ENCODE measurements at regions not wholly inside any gene's neighbourhood (a gene's known extent, or its start where the extent isn't known, plus 50 kb on each side); places are given as distances from the start of the nearest gene placed in this dataset.
"Not testable (repeated sequence)": the region's sequence is repeated elsewhere in the genome, so short reads cannot be mapped to it uniquely, and the experiment has no call there.

DNA sequence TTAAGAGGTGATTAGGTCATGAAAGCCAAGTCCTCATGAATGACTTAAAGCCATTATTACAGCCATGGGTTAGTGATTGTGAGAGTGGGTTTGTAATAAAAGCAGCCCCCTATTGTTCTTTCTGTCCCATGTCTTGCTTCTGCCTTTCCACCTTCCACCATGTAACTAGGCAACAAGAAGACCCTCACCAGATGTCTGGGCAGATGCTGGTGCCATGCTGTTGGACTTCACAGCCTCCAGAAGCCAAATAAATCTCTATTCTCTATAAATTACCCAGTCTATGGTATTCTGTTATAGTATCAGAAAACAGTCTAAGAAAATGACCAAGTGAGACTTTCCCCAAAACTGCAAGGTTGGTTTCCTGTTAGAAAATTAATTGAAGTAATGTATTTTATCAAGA is 460.3 kb upstream of the ADARB2 start:
- Histone ChIP-seq H3K27ac (no peak overlapping the region), H3K36me3 (no peaks in the 10 kb centered on the region), H3K9me3 (peaks cover 0 to 15% (median 0%) of the 10 kb centered on the region in 3 donors), H3K4me1 (no peaks in the 10 kb centered on the region), H3K4me3 (no peak overlapping the region), H3K27me3 (peaks cover 4% of the 10 kb centered on the region)
- no peak for ATAC-seq
- TF ChIP-seq, protein P1, sequence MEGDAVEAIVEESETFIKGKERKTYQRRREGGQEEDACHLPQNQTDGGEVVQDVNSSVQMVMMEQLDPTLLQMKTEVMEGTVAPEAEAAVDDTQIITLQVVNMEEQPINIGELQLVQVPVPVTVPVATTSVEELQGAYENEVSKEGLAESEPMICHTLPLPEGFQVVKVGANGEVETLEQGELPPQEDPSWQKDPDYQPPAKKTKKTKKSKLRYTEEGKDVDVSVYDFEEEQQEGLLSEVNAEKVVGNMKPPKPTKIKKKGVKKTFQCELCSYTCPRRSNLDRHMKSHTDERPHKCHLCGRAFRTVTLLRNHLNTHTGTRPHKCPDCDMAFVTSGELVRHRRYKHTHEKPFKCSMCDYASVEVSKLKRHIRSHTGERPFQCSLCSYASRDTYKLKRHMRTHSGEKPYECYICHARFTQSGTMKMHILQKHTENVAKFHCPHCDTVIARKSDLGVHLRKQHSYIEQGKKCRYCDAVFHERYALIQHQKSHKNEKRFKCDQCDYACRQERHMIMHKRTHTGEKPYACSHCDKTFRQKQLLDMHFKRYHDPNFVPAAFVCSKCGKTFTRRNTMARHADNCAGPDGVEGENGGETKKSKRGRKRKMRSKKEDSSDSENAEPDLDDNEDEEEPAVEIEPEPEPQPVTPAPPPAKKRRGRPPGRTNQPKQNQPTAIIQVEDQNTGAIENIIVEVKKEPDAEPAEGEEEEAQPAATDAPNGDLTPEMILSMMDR (IDR thresholded peaks at IDR 0.05), result no peak
- TF ChIP-seq POLR2AphosphoS5 (IDR thresholded peaks at IDR 0.05) (no peak), EP300 (IDR thresholded peaks at IDR 0.05) (no peak), POLR2A (IDR thresholded peaks at IDR 0.05) (no peak)

DNA sequence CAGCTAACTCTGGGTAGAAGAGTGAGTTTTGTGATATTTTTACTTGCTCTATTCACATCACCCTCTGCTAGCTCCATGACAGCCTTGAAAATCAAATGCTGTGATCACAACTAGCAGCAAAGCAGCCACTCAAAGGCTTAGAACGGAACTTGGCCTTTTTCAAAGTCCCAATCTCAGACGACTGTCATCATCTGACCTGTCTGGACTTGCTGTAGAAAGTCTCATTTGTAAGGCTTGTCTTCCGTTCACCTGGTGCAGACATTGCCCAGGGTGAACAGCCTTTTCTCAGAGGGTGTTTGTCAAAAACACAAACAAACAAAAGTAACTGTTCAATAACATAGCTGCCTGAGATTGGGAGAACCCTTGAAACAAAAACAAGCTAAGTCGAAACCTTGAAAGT is 458.9 kb upstream of the ADARB2 start:
- Histone ChIP-seq H3K27ac (no peak overlapping the region), H3K4me3 (no peak overlapping the region), H3K9me3 (peaks cover 0 to 15% (median 0%) of the 10 kb centered on the region in 3 donors), H3K4me1 (no peaks in the 10 kb centered on the region), H3K27me3 (peaks cover 4% of the 10 kb centered on the region), H3K36me3 (no peaks in the 10 kb centered on the region)
- WGBS, 2 donors (ENCODE audit: low coverage in 1 of 2), result 66 to 77% methylated on average over 3 of the region's 4 CpGs
- ATAC-seq, result no peak
- TF ChIP-seq, protein P1 (IDR thresholded peaks at IDR 0.05), result no peak
- no peak for TF ChIP-seq POLR2A (IDR thresholded peaks at IDR 0.05)
- no peak for TF ChIP-seq POLR2AphosphoS5 (IDR thresholded peaks at IDR 0.05)
- no peak for TF ChIP-seq EP300 (IDR thresholded peaks at IDR 0.05)

DNA sequence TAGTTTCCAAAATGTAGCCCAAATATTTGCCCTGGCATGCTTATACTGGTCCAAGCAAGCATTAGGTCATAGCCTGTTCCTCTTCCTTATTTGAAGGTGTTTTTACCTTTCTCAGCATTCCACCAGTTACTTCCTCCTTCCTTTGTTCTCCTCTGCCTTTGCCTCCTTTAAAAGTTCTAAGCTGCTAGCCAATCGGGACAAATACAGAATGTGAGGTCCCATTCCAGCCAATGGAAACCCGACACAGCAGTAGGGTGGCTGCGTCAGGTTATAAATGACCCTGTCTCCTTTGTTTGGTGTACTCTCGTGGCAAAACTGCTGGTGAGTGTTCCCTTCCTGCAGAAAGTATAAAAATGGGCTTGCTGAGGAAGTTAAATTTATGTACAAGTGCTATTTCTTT is 452.0 kb upstream of the ADARB2 start:
- H3K27me3 ChIP-seq, ATAC-seq, H3K4me3 ChIP-seq, H3K36me3 ChIP-seq, H3K27ac ChIP-seq, H3K9me3 ChIP-seq, H3K4me1 ChIP-seq: not testable (repeated sequence)
- WGBS, 2 donors (ENCODE audit: low coverage in 1 of 2), result 19 to 22% methylated on average over 1 to 3 of the region's 4 CpGs

DNA sequence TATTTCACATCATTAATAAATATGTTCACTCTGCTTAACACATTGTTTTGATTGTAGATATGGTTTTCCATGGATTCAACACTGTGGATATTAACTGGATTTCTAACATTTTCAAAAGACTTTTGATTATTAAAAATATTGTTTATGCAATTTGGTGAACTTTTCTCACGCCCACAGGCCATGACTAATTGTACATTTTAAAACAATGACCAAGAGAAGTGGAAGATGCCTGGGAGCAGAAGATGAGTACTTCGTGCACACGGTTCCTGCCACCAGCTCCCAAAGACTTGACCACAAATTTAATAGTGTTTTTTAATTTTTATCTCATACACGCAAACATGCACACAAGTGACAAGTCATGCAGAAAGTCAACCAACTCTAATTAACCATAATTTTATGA is 451.0 kb upstream of the ADARB2 start:
- Histone ChIP-seq H3K36me3 (no peaks in the 10 kb centered on the region), H3K4me1 (no peaks in the 10 kb centered on the region), H3K27me3 (no peaks in the 10 kb centered on the region), H3K9me3 (peaks cover 0 to under 1% (median 0%) of the 10 kb centered on the region in 3 donors), H3K4me3 (no peak overlapping the region), H3K27ac (no peak overlapping the region)
- no peak for TF ChIP-seq POLR2A (IDR thresholded peaks at IDR 0.05)
- TF ChIP-seq, protein P1 (IDR thresholded peaks at IDR 0.05), result no peak
- no peak for TF ChIP-seq EP300 (IDR thresholded peaks at IDR 0.05)
- no peak for TF ChIP-seq POLR2AphosphoS5 (IDR thresholded peaks at IDR 0.05)
- 71 to 81% methylated on average over 4 of the region's 4 CpGs for WGBS, 2 donors (ENCODE audit: low coverage in 1 of 2)
- no peak for ATAC-seq

DNA sequence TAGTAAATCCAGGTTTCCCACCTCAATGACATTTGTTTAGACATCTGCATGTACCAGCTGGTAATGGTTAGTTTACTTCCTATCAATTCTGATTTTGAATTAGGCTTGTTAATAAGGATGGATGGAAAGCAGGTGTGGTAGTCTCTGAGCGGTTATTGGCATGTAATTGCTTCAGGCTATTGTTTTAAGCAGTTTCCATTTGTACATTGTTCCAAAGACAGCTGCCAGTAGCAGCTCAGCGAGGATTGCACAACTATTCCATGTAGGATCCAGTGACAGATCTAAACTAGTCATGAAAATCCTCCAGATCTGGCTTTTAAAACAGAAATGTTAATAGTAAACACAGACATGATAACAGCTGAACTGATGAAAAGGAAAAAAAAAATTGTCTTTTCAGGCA is 436.0 kb upstream of the ADARB2 start:
- WGBS, 2 donors (ENCODE audit: low coverage in 1 of 2), result 56% methylated on average over 2 of the region's 2 CpGs; no CpG with 5 or more reads in 1 of the 2 donors
- ATAC-seq, result no peak

More for the DNA sequence above, 436.0 kb upstream of the ADARB2 start:
- Histone ChIP-seq H3K4me3 (no peak overlapping the region), H3K36me3 (no peaks in the 10 kb centered on the region), H3K27me3 (no peaks in the 10 kb centered on the region), H3K4me1 (no peaks in the 10 kb centered on the region), H3K9me3 (no peaks in the 10 kb centered on the region), H3K27ac (no peak overlapping the region)
- no peak for TF ChIP-seq POLR2AphosphoS5 (IDR thresholded peaks at IDR 0.05)
- no peak for TF ChIP-seq EP300 (IDR thresholded peaks at IDR 0.05)
- no peak for TF ChIP-seq POLR2A (IDR thresholded peaks at IDR 0.05)
- TF ChIP-seq, protein P1 (IDR thresholded peaks at IDR 0.05), result no peak
